GM12873 (cell line): ENCODE measurements at regions not wholly inside any gene's neighbourhood (a gene's known extent, or its start where the extent isn't known, plus 50 kb on each side); places are given as distances from the start of the nearest gene placed in this dataset.

ENCODE experiments used
- CTCF ChIP-seq: IDR thresholded peaks from 2 replicates; pipeline ENCODE4 v1.5.1; 2012; ENCODE audit warnings: low read depth, mild to moderate bottlenecking, moderate library complexity, low read length, control low read depth; ENCODE audit not compliant: insufficient read depth; ENCODE audit errors: missing control alignments

- no peak for TF ChIP-seq CTCF
Observed at GRCh38 chr5:135160036-135160675, 126.1 kb upstream of the PITX1 start.

DNA sequence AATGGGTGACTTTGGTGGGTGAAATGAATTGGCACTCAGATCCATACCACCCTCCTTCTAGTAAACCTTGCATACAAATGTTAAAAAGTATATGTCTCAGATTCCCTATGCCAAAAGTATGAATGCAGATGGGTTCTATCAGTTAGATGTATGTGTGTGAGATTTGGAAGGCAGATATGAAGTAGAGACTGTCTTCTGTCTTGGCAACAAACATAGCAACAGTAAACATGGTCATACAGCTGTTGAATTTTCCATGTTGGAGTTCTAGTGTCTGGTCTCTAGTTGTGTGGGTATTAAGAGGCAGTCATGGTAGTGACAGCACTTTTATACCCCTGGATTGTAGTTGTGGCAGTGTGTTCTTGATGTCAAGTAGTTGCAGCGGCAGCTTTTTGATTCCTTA is 125.6 kb upstream of the PITX1 start:
- TF ChIP-seq CTCF, result no peak

DNA sequence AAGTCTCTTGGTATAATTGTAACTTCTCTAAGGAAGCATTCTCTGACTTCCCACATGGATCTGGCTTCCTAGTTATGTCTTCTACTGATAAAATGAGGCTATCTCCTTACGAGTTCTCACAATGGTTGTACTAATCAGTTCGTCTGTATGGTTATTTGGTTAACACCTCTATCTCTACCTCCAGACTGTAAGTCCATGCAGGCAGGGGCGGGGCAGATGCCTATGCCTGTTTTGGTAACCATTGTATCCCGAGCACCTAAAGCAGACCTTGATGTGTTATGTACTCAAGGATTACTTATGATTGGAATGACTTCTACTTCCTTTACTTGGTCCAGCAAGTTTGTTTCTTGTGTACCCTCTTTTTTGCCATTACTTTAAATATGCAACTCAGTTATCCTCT is 125.0 kb upstream of the PITX1 start:
- TF ChIP-seq CTCF, result no peak

GRCh38 chr5:135158314-135158697 is 124.3 kb upstream of the PITX1 start:
- TF ChIP-seq CTCF, result no peak

- TF ChIP-seq CTCF, result no peak
Observed at GRCh38 chr5:135157421-135158313, 123.6 kb upstream of the PITX1 start.

GRCh38 chr5:135156715-135157404 is 122.8 kb upstream of the PITX1 start:
- no peak for TF ChIP-seq CTCF

DNA sequence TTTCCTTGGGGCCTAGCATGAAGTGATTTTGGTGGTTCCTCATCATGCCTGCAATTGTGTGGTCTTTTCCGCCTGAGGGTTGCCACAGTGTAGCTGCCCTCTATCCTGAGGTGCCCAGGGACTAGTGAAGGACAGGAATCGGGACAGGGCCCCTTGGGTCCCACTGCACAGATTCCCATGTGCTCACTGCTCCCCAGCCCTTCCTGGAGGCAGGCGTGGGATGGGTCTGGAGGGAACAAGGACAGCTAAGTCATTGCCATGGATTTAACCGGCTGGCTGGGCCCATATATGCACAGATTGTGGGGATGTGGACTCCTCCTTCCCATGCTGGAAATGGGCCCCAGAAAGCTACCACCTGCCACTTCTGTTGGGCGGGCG is 122.3 kb upstream of the PITX1 start:
- TF ChIP-seq CTCF, result no peak
